HG03342 (cell line): ENCODE measurements at regions not wholly inside any gene's neighbourhood (a gene's known extent, or its start where the extent isn't known, plus 50 kb on each side); places are given as distances from the start of the nearest gene placed in this dataset.

Source experiments
- ATAC-seq: cut with Tn5 transposase; IDR thresholded peaks from one replicate; pipeline ENCODE4 v1.9.1; 2021; ENCODE audit warnings: mild to moderate bottlenecking, moderate library complexity; ENCODE audit not compliant: unreplicated experiment

GRCh38 chr10:10110844-10111490 is 906.7 kb upstream of the CELF2 start:
- no peak for ATAC-seq

- ATAC-seq, result no peak
Measured at GRCh38 chr10:10118131-10118530, 899.5 kb upstream of the CELF2 start.

DNA sequence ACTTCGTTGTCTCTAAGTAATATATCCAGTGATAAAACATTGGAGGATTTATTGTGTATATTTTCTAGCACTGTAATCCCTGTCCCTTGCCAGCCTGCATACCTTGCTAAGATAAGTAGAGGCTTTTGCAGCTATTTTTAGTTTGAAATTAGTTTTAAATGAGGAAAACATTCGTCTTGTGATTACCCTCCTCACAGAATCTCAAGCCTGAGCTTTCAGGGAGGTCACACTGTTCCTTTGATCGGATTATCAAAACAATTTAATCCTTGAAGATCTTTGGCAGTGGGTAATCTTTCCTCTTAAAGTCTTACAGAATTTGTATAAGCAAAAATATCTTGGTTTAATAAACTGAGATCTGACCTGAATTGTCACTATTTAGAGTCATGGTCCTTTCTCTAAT is 897.0 kb upstream of the CELF2 start:
- no peak for ATAC-seq

DNA sequence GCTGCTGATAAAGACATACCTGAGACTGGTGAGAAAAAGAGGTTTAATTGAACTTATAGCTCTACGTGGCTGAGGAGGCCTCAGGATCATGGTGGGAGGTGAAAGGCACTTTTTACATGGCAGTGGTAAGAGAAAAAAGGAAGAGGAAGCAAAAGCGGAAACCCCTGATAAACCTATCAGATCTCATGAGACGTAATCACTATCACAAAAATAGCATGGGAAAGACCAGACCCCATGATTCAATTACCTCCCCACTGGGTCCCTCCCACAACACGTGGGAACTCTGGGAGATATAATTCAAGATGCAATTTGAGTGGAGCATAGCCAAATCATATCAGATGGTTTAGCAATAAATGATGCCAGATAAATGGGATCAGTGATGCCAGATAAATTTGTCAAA is 892.0 kb upstream of the CELF2 start:
- no peak for ATAC-seq

- no peak for ATAC-seq
Measured at GRCh38 chr10:10126218-10126617, 891.5 kb upstream of the CELF2 start.

DNA sequence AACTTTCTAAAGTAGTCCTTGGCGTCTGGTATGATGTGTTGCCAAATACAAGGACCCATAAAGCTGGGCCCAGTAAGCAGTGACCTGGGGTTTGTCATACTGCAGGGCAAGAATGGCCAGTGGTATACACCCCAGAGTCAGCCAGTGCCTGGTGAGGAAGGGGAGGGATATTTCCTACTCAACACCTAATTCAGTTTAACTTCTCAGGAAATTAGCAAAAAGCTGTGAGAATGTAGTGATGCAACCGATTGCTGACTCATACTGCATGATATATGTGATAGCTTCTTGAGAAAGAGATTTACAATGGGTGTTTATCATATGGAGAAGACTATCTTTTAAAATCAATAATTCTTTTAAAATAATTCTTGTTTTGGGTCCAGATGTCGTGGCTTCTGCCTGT is 889.3 kb upstream of the CELF2 start:
- ATAC-seq, result no peak

DNA sequence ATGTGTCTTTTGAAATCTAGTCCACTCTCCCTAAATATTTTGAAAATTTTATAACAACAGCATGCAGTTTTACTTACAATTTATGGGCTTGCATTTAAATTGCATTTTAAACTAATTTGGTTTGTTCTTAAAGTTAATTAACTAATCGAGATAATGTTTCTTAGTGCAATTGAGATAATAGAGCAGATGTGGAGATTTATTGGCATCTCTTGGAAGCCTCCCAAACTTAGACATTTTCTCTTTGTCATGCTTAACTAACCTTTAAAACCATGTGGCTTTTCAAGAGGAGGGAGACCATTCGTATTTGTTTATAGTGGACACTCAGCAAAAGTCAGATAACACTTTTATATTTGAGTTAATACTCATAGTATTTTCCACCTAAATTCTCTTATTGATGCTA is 887.0 kb upstream of the CELF2 start:
- no peak for ATAC-seq

DNA sequence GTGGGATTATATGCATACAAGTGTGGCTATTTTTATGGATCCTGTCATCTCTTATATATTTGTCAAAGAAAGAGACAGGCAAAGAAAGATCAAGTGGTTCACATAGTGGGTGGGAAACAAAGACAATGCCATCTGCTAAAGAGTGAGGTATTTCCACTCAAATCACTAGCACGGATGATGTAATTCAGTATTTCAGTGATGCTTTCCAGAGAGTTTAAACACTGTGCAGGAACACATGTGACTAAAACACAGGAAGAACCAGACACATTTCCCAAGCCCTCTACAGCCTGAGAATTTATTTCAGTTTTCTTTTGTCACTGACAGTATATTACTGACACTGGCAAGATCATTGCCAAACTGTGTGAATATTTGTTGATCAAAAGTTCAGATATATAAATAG is 885.7 kb upstream of the CELF2 start:
- ATAC-seq, result no peak

DNA sequence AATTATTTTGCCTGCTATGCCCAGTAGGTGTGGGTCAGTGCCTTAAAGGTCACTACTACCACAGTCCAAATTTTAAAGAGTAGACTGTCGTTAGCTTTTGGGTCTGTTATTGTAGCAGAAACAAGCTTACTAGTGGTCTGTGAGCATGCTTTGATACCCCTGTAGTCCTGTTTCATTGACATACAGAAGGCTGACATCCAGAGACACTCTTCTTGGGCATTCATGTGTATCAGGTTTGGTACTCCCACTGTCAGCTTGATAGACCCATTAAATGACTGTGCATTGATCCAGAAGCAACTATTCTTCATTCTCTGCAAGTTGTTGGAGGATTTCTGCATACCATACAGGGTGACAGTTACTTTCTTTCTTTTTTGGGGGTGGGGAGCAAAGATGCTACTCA is 884.4 kb upstream of the CELF2 start:
- ATAC-seq, result no peak

GRCh38 chr10:10138685-10139084 is 879.0 kb upstream of the CELF2 start:
- no peak for ATAC-seq

- ATAC-seq, result no peak
Measured at GRCh38 chr10:10141782-10142382, 875.8 kb upstream of the CELF2 start.

GRCh38 chr10:10146604-10147003 is 871.1 kb upstream of the CELF2 start:
- no peak for ATAC-seq

- ATAC-seq, result no peak
Measured at GRCh38 chr10:10149899-10150298, 867.8 kb upstream of the CELF2 start.

DNA sequence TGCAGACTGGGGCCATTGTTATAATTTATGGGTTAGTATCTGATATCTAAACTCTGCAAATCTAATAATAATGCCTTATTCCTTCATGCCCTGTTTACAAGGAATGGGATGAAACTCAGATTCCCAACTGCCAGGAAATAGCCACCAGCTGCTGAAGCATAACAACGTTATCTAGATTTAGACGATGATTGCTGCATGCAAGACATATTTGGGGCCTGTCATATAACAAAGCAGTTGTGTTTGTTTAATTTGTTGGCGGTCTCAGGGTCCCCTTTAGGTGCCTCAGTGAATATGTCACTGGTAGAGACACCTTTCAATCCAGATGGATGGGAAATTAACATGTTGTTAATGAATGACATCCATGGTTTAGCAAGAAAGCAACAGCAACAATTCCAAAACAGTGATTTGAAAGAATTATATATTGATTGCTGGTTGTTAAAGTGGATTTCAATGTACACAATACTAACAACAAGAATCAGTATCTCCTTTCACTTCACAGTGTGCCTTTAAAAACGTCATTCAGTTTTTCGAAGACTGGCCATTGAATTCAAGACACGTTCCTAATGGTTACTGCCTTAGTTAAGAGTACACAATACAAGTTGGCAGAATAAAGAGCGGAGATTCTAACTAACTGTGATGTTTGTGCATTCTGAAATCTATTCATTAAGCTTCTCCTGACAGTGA is 860.6 kb upstream of the CELF2 start:
- no peak for ATAC-seq

- no peak for ATAC-seq
Measured at GRCh38 chr10:10160821-10161312, 856.8 kb upstream of the CELF2 start.

- no peak for ATAC-seq
Measured at GRCh38 chr10:10164848-10165247, 852.8 kb upstream of the CELF2 start.

DNA sequence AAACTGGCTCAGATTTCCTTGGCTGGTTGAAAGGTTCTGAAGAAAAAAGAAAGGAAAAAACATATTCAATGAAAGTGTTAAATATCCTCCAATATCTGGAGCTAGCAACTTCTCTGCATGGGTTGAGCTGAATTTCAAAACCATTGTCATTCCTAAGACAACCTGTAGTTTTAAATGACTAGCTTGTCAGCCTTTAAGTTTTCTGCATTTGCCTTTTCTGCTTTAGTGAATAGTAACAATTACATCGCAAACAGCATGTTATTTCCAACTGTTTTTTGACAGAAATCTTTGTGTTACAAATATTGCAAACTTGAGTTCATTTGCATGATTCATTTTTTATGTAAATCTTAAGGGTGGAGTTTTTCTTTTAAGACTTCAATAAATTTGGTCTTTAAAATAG is 852.3 kb upstream of the CELF2 start:
- ATAC-seq, result no peak

GRCh38 chr10:10178476-10178875 is 839.2 kb upstream of the CELF2 start:
- ATAC-seq, result no peak

GRCh38 chr10:10193848-10194247 is 823.8 kb upstream of the CELF2 start:
- ATAC-seq, result no peak

GRCh38 chr10:10196701-10197100 is 821.0 kb upstream of the CELF2 start:
- no peak for ATAC-seq

DNA sequence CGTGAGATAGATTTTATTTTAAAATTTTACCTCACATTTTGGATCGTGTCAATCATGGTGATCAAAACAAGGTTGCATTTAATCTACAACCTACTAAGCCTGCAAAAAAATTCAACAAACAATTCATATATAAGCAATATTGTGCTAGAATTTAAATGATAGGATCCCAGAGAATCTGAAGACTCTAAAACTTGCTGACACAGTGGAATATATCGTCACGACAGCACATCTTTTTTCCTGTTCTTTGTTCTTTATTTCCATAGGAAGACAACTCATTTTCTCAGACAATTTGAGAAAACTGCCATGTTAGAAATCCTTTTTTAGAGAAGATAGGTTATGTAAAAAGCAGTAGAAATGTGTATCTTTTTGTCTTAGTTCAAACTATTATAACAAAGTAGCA is 820.2 kb upstream of the CELF2 start:
- ATAC-seq, result no peak

GRCh38 chr10:10198363-10198762 is 819.3 kb upstream of the CELF2 start:
- no peak for ATAC-seq
